ENCODE measurements at regions not wholly inside any gene's neighbourhood (a gene's known extent, or its start where the extent isn't known, plus 50 kb on each side); places are given as distances from the start of the nearest gene placed in this dataset.

DNA sequence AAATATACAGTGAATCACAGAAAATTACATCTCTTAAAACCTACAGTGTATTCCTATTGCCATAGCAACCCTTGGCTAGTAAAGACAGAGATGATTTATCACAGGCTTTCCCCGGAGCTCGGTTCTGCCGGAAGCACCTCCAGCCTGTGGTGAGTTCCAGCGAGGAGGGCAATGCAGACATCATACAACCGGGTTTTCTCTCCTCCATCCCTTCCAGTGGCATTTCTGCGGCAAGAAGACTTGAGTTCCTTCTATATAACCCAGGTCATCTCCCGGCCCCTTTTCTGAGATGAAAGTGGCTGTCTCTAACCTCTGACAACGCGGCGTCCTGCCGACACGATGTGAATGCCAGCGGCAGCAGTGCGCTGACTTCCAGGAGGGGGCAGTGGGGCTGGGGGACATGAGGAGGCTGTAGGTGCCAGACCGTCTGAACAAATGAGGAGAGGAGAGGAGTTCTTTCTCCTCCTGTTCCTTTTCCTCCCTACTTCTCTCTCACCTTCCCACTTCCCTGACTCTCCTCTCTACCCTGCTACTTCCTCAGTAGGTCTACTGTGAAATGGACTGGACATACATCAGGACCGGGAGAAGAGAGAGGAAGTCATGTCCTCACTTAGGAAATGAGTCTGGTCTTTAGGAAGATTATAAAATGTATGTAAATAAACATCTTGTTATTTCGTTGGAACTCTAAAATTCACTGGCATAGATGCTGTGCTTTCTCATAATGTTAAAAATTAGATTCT is 68.6 kb upstream of the MAX start:
- intact Hi-C loops (cut with micrococcal nuclease; ENCODE audit: unreplicated experiment) (no loop called here), in situ Hi-C loops (cut with HindIII; ENCODE audit: extremely low pct_ligation_motif_present, low pct_unique_long_range_greater_than_20kb) (no loop called here)
- H4K20me1 ChIP-seq (ENCODE audit: insufficient read depth, low read length) = no peaks in the 10 kb centered on the region
- H3K79me2 ChIP-seq (ENCODE audit: insufficient read depth, low read length) = no peaks in the 10 kb centered on the region
- DNase-seq (ENCODE audit: low spot score) = no peak
- FAIRE-seq = no peak
- ChIA-PET CTCF (ENCODE audit: low intra/inter-chr PET ratio, low total read pairs) (no interaction called here), POLR2A (no interaction called here)
- no TSS peak for BruUV-seq (replicated peaks)
- H2AFZ ChIP-seq (ENCODE audit: low read length) = peak overlapping the region; percentile 86
- WGBS (ENCODE audit: low lambda C conversion rate) = 1% methylated on average over 17 of the region's 17 CpGs
- peak; percentile 93 for ATAC-seq
- H3K36me3 ChIP-seq (replicated peaks in 1 of 2; ENCODE audit: control insufficient read depth in 1 of 2, insufficient read depth in 2 of 2, low read length in 2 of 2) = no peaks in the 10 kb centered on the region
- peaks cover 29% of the 10 kb centered on the region for H3K4me1 ChIP-seq (ENCODE audit: insufficient read depth, low read length)
- H3K4me3 ChIP-seq (replicated peaks in 1 of 3; ENCODE audit: insufficient read depth in 1 of 3, low read depth in 2 of 3, low read length in 3 of 3) = peak overlapping the region; percentile 14 to 54 (median 42); a peak in 5 of 6 replicates
- 0 out of 5 replicates have a peak, but pooled peaks cover 0 to 8% of the 10 kb centered on the region in 2 experiments for H3K27me3 ChIP-seq (ENCODE audit: control insufficient read depth in 1 of 2, insufficient read depth in 2 of 2, low read length in 2 of 2)
- no peak overlapping the region for H3K27ac ChIP-seq (ENCODE audit: extremely low read length, insufficient read depth, low read length)
- no peak overlapping the region for H3K9ac ChIP-seq (ENCODE audit: insufficient read depth, low read depth, low read length)
- no peaks in the 10 kb centered on the region for H3K9me3 ChIP-seq (ENCODE audit: low read length)
- H3K4me2 ChIP-seq (ENCODE audit: low read depth, low read length) = peak overlapping the region; percentile 72
- TF ChIP-seq ZNF430 (CRISPR knock-in tag; IDR thresholded peaks at IDR 0.05) (no peak), HNRNPLL (IDR thresholded peaks at IDR 0.05; ENCODE audit: low read depth, low read length, poor library complexity, severe bottlenecking) (no peak), HDAC1 (CRISPR knock-in tag; IDR thresholded peaks at IDR 0.05) (no peak), RAD21 (CRISPR knock-in tag; IDR thresholded peaks at IDR 0.05) (peak; percentile 54; the same call in 1 of the 2 replicates), ZSCAN22 (CRISPR knock-in tag; IDR thresholded peaks at IDR 0.05) (no peak), HNRNPL (IDR thresholded peaks at IDR 0.05; ENCODE audit: low read depth, low read length) (no peak), SMAD9 (CRISPR knock-in tag; IDR thresholded peaks at IDR 0.05) (no peak), RFX1 (IDR thresholded peaks at IDR 0.05) (peak; percentile 16; the same call in 1 of the 2 replicates), HDAC6 (IDR thresholded peaks at IDR 0.05; ENCODE audit: low read depth, low read length) (no peak), ZNF652 (CRISPR knock-in tag; IDR thresholded peaks at IDR 0.05; ENCODE audit: borderline replicate concordance, low read depth) (no peak), GABPB1 (CRISPR knock-in tag; IDR thresholded peaks at IDR 0.05) (0 out of 2 replicates have a peak, but pooled peaks have one; percentile 25), ZNF282 (IDR thresholded peaks at IDR 0.05; ENCODE audit: partially characterized antibody) (no peak), ZNF788 (CRISPR knock-in tag; IDR thresholded peaks at IDR 0.05; ENCODE audit: borderline replicate concordance) (no peak), ADNP (CRISPR knock-in tag; IDR thresholded peaks at IDR 0.05) (no peak), XRCC5 (optimal IDR thresholded peaks at IDR 0.05; ENCODE audit: low read length) (peak; percentile 48), MTA3 (CRISPR knock-in tag; IDR thresholded peaks at IDR 0.05) (no peak)
- TF ChIP-seq, protein P1, sequence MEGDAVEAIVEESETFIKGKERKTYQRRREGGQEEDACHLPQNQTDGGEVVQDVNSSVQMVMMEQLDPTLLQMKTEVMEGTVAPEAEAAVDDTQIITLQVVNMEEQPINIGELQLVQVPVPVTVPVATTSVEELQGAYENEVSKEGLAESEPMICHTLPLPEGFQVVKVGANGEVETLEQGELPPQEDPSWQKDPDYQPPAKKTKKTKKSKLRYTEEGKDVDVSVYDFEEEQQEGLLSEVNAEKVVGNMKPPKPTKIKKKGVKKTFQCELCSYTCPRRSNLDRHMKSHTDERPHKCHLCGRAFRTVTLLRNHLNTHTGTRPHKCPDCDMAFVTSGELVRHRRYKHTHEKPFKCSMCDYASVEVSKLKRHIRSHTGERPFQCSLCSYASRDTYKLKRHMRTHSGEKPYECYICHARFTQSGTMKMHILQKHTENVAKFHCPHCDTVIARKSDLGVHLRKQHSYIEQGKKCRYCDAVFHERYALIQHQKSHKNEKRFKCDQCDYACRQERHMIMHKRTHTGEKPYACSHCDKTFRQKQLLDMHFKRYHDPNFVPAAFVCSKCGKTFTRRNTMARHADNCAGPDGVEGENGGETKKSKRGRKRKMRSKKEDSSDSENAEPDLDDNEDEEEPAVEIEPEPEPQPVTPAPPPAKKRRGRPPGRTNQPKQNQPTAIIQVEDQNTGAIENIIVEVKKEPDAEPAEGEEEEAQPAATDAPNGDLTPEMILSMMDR (CRISPR knock-in tag; IDR thresholded peaks at IDR 0.05) = peak; percentile 70
- TF ChIP-seq, protein P2, sequence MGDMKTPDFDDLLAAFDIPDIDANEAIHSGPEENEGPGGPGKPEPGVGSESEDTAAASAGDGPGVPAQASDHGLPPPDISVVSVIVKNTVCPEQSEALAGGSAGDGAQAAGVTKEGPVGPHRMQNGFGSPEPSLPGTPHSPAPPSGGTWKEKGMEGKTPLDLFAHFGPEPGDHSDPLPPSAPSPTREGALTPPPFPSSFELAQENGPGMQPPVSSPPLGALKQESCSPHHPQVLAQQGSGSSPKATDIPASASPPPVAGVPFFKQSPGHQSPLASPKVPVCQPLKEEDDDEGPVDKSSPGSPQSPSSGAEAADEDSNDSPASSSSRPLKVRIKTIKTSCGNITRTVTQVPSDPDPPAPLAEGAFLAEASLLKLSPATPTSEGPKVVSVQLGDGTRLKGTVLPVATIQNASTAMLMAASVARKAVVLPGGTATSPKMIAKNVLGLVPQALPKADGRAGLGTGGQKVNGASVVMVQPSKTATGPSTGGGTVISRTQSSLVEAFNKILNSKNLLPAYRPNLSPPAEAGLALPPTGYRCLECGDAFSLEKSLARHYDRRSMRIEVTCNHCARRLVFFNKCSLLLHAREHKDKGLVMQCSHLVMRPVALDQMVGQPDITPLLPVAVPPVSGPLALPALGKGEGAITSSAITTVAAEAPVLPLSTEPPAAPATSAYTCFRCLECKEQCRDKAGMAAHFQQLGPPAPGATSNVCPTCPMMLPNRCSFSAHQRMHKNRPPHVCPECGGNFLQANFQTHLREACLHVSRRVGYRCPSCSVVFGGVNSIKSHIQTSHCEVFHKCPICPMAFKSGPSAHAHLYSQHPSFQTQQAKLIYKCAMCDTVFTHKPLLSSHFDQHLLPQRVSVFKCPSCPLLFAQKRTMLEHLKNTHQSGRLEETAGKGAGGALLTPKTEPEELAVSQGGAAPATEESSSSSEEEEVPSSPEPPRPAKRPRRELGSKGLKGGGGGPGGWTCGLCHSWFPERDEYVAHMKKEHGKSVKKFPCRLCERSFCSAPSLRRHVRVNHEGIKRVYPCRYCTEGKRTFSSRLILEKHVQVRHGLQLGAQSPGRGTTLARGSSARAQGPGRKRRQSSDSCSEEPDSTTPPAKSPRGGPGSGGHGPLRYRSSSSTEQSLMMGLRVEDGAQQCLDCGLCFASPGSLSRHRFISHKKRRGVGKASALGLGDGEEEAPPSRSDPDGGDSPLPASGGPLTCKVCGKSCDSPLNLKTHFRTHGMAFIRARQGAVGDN (CRISPR knock-in tag; IDR thresholded peaks at IDR 0.05) = 0 out of 2 replicates have a peak, but pooled peaks have one; percentile 23
- TF ChIP-seq, protein P3, sequence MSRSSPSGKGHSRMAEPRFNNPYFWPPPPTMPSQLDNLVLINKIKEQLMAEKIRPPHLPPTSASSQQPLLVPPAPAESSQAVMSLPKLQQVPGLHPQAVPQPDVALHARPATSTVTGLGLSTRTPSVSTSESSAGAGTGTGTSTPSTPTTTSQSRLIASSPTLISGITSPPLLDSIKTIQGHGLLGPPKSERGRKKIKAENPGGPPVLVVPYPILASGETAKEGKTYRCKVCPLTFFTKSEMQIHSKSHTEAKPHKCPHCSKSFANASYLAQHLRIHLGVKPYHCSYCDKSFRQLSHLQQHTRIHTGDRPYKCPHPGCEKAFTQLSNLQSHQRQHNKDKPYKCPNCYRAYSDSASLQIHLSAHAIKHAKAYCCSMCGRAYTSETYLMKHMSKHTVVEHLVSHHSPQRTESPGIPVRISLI (CRISPR knock-in tag; IDR thresholded peaks at IDR 0.05; ENCODE audit: borderline replicate concordance) = no peak
